GM18498 (cell line): ENCODE measurements at regions not wholly inside any gene's neighbourhood (a gene's known extent, or its start where the extent isn't known, plus 50 kb on each side); places are given as distances from the start of the nearest gene placed in this dataset.

Experiments
- ATAC-seq: cut with Tn5 transposase; IDR thresholded peaks from one replicate; pipeline ENCODE4 v1.9.1; 2021; ENCODE audit warnings: mild to moderate bottlenecking, moderate library complexity; ENCODE audit not compliant: unreplicated experiment

DNA sequence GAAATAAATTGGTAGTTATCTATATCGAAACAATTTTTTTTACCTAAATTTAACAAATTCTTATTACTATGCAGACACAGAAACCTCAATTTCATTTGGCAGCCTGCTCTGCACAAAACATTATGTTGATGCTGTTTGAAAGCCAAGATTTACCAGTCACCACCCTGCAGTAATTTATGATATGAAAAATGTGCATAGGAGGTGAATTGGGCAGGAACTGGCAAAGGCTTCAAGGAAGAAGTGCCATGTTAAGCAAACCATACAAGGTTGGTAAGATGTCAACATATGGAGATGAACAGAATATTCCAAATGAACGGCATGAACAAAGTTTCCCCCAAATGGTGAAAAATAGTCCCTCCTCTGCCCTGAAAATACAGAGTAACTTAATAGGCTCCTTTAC, 54.2 kb upstream of the TAB2 start:
- ATAC-seq: no peak

DNA sequence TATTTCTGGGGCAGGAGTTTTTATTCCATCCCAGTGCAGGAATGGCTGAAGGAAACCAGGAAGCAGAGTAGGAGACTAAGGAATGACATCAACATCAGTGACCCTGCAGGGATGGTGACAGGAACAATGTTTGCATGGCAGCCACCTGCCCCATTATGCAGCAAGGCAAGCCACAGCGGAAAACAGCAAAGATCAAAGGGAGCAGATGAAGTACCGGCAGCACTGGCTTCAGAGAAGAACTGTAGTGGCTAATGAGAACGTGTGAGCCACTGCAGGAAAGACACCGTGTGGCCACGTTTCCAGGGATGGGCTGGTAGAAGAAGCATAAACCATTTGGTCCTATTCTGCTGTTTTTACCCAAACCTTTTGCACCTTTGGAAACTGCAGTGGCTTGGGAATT, 52.9 kb upstream of the TAB2 start:
- ATAC-seq: no peak

DNA sequence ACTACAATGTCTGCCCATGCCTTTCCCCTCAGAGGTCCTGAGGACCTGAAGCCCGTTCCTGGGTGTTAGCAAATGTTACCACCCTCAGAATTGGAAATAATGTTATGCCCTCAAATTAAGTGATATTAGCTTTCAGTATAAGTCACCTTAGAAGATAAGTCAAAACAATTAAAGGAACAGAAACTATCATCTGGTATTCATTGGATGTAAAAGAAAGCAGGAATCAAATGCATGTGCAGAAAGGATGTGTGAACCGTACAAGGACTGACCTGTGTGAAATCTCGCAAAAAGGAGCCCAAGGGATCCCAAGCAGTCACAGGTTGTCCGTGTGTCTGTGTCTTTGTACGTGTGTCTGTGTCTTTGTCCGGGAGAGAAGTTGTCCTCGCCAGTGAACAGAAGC, 51.6 kb upstream of the TAB2 start:
- ATAC-seq: no peak

DNA sequence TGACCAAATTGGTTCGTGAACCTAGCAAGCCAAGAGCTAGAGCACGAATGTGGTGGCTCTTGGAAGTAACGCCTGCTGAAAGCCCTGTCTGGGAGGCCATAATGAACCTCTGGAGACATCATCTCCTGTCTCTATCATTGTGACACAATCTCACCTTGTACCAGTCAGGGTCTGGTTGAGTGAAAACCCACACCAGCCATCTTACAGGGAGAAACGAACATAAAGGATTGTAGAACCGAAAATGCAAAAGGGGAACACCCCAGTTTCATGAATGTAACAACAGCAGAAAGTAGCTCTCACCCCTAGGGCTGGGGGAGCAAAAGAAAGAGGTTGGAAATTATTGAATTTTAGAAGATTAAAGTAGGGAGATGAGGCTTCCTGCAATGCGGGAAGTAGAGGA, 50.9 kb upstream of the TAB2 start:
- ATAC-seq: peak; percentile 91

DNA sequence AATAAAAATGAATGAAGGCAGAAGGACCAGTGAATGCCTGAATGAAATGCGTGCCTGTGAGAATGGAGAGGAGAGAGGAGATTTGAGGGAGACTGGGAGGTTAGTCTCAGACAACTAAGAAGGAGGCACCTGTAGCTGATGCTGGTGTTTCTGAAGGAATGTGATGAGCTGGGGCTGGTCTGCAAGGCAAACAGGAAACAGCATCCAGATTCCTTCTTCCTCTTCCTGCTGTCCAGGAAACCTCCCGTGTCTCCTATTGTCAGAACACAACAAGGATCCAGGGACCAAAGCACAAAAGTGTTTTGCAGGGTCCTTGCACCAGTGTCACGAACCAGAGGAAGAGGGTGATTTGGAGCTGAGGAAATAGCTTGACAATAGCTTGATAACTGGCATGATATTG, 50.4 kb upstream of the TAB2 start:
- no peak for ATAC-seq

DNA sequence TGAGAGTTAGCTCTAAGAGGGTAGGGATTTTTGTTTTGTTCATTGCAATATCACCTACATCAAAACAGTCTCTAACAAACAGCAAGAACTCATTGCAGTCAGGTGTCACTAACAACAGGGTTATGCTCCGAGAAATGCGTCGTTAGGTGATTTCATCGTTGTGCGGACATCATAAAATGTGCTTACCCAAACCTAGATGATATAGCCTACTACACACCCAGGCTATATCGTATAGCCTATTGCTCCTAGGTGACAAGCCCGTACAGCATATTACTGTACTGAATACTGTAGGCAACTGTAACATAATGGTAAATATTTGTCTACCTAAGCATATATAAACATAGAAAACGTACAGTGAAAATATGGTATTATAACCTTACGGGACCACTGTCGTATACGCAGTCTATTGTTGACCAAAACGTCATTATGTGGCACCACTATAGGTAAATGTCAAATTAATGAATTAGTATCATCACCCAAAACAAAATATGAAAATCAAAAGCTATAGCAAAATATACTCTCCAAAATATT, 49.9 kb upstream of the TAB2 start:
- no peak for ATAC-seq
